Neuronal stem cell (in vitro differentiated cells): ENCODE measurements at regions not wholly inside any gene's neighbourhood (a gene's known extent, or its start where the extent isn't known, plus 50 kb on each side); places are given as distances from the start of the nearest gene placed in this dataset.
"Not testable (repeated sequence)": the region's sequence is repeated elsewhere in the genome, so short reads cannot be mapped to it uniquely, and the experiment has no call there.

Experiments used
- DNase-seq: peaks from one replicate; pipeline ENCODE4 v3.0.0-alpha.2; 2013; ENCODE audit warnings: low spot score
- H2AFZ ChIP-seq: one replicate; pipeline ENCODE4 v1.6.1; 2013; ENCODE audit warnings: mild to moderate bottlenecking, low read length, inconsistent platforms
- H2AK5ac ChIP-seq: 2 replicates; pipeline ENCODE4 v1.6.1; 2013; ENCODE audit warnings: low read depth, mild to moderate bottlenecking, inconsistent platforms, low read length, moderate library complexity, mixed read lengths
- H2BK120ac ChIP-seq: 2 replicates; pipeline ENCODE4 v1.6.1; 2013; ENCODE audit warnings: low read depth, mild to moderate bottlenecking, inconsistent platforms, low read length, moderate library complexity, mixed read lengths
- H2BK12ac ChIP-seq: one replicate; pipeline ENCODE4 v1.6.1; 2013; ENCODE audit warnings: low read length, inconsistent platforms
- H2BK15ac ChIP-seq: 2 replicates; pipeline ENCODE4 v1.6.1; 2013; ENCODE audit warnings: mild to moderate bottlenecking, low read length, inconsistent platforms, mixed read lengths
- H2BK5ac ChIP-seq: one replicate; pipeline ENCODE4 v1.6.1; 2013; ENCODE audit warnings: inconsistent platforms, mild to moderate bottlenecking, low read length, moderate library complexity
- H3K14ac ChIP-seq: one replicate; pipeline ENCODE4 v1.6.1; 2013; ENCODE audit warnings: low read length, inconsistent platforms
- H3K18ac ChIP-seq: 2 replicates; pipeline ENCODE4 v1.6.1; 2013; ENCODE audit warnings: low read length, inconsistent platforms
- H3K23ac ChIP-seq: 2 replicates; pipeline ENCODE4 v1.6.1; 2013; ENCODE audit warnings: low read depth, mild to moderate bottlenecking, mixed read lengths, low read length, inconsistent platforms; ENCODE audit not compliant: poor library complexity
- H3K27ac ChIP-seq: replicated peaks from 3 replicates; pipeline ENCODE4 v1.5.1; 2013; ENCODE audit warnings: low read length, inconsistent platforms
- H3K27me3 ChIP-seq, 3 experiments: 2 replicates each; pipeline ENCODE4 v1.6.1; 2013; ENCODE audit warnings: low read length in 3 of 3, mild to moderate bottlenecking in 2 of 3, inconsistent platforms in 1 of 3, low read depth in 1 of 3, mixed read lengths in 1 of 3, moderate library complexity in 1 of 3; ENCODE audit not compliant: control insufficient read depth in 3 of 3, insufficient read depth in 3 of 3
- H3K36me3 ChIP-seq, 2 donors: replicated peaks in 1 of 2; 2 replicates each; pipeline ENCODE4 v1.6.1; 2013; ENCODE audit warnings: low read length in 2 of 2; ENCODE audit not compliant: control insufficient read depth in 2 of 2, insufficient read depth in 2 of 2
- H3K4ac ChIP-seq: 2 replicates; pipeline ENCODE4 v1.6.1; 2013; ENCODE audit warnings: inconsistent platforms, mild to moderate bottlenecking, low read length, moderate library complexity
- H3K4me1 ChIP-seq, 2 donors: 1 replicate in 1 of 2; 2 replicates in 1 of 2; pipeline ENCODE4 v1.6.1; 2013; ENCODE audit warnings: low read length in 2 of 2, low read depth in 1 of 2; ENCODE audit not compliant: control insufficient read depth in 2 of 2, insufficient read depth in 1 of 2
- H3K4me2 ChIP-seq: one replicate; pipeline ENCODE4 v1.6.1; 2013; ENCODE audit warnings: mild to moderate bottlenecking, low read length, inconsistent platforms; ENCODE audit not compliant: insufficient read depth, poor library complexity, severe bottlenecking
- H3K4me3 ChIP-seq, 2 donors: 2 replicates each; pipeline ENCODE4 v1.5.1; 2013; ENCODE audit warnings: low read length in 2 of 2, mild to moderate bottlenecking in 2 of 2, inconsistent platforms in 1 of 2, moderate library complexity in 1 of 2
- H3K79me1 ChIP-seq: one replicate; pipeline ENCODE4 v1.6.1; 2013; ENCODE audit warnings: low read depth, mild to moderate bottlenecking, inconsistent platforms, low read length, moderate library complexity
- H3K9ac ChIP-seq: one replicate; pipeline ENCODE4 v1.6.1; 2013; ENCODE audit warnings: mild to moderate bottlenecking, low read depth, low read length, inconsistent platforms; ENCODE audit not compliant: poor library complexity
- H3K9me3 ChIP-seq, 2 donors: replicated peaks in 1 of 2; 2 replicates each; pipeline versions ENCODE3 to v1.6.1; 2013; ENCODE audit warnings: low read length in 2 of 2, mild to moderate bottlenecking in 2 of 2, inconsistent platforms in 1 of 2, low read depth in 1 of 2, mixed read lengths in 1 of 2, moderate library complexity in 1 of 2; ENCODE audit not compliant: control insufficient read depth in 2 of 2, insufficient read depth in 1 of 2
- H4K8ac ChIP-seq: one replicate; pipeline ENCODE4 v1.6.1; 2013; ENCODE audit warnings: low read depth, mild to moderate bottlenecking, inconsistent platforms, low read length, moderate library complexity
- H4K91ac ChIP-seq: one replicate; pipeline ENCODE4 v1.6.1; 2013; ENCODE audit warnings: low read length, low read depth, mild to moderate bottlenecking, inconsistent platforms; ENCODE audit not compliant: poor library complexity
- WGBS, 2 donors: extraction: QIAGEN DNeasy Blood & Tissue Kit; methylation state at CpG; one replicate each; pipeline ENCODE4 v1.1.7; 2013; ENCODE audit warnings: missing lambda C conversion rate in 2 of 2, mixed read lengths in 1 of 2; ENCODE audit not compliant: insufficient read length in 2 of 2, insufficient replicate concordance in 1 of 2; ENCODE audit errors: extremely low coverage in 2 of 2; 5-methylcytosine and 5-hydroxymethylcytosine counted together

GRCh38 chr1:76699646-76700045, 167.6 kb upstream of the ST6GALNAC5 start:
- not testable (repeated sequence) for H3K9me3 ChIP-seq, H4K91ac ChIP-seq, H2AFZ ChIP-seq, H3K9ac ChIP-seq, H2AK5ac ChIP-seq, H4K8ac ChIP-seq, H3K23ac ChIP-seq, H3K36me3 ChIP-seq, H3K27ac ChIP-seq, H3K79me1 ChIP-seq, H2BK15ac ChIP-seq, DNase-seq, H3K18ac ChIP-seq, H2BK12ac ChIP-seq, H2BK5ac ChIP-seq, H2BK120ac ChIP-seq, H3K14ac ChIP-seq, H3K4ac ChIP-seq, H3K4me3 ChIP-seq, H3K4me1 ChIP-seq, H3K4me2 ChIP-seq, H3K27me3 ChIP-seq
- WGBS, 2 donors, result no CpG with 5 or more reads among the region's 21 CpGs

GRCh38 chr1:76700200-76700599, 167.1 kb upstream of the ST6GALNAC5 start:
- not testable (repeated sequence) for H3K27me3 ChIP-seq, H3K23ac ChIP-seq, H2BK120ac ChIP-seq, H3K4me3 ChIP-seq, H2AFZ ChIP-seq, H3K36me3 ChIP-seq, H3K9ac ChIP-seq, H2AK5ac ChIP-seq, H4K8ac ChIP-seq, H3K27ac ChIP-seq, H3K9me3 ChIP-seq, H3K4me1 ChIP-seq, H2BK12ac ChIP-seq, H3K4me2 ChIP-seq, H2BK5ac ChIP-seq, H3K18ac ChIP-seq, H4K91ac ChIP-seq, H3K4ac ChIP-seq, DNase-seq, H3K79me1 ChIP-seq, H3K14ac ChIP-seq, H2BK15ac ChIP-seq
- no CpG with 5 or more reads among the region's 12 CpGs for WGBS, 2 donors

GRCh38 chr1:76705560-76705959, 161.7 kb upstream of the ST6GALNAC5 start:
- H3K18ac ChIP-seq, result no peak overlapping the region
- H3K4ac ChIP-seq, result no peak overlapping the region
- H2BK12ac ChIP-seq, result no peak overlapping the region
- no peak overlapping the region for H2BK120ac ChIP-seq
- no peaks in the 10 kb centered on the region for H3K27me3 ChIP-seq
- no CpG with 5 or more reads among the region's 4 CpGs for WGBS, 2 donors
- H3K4me3 ChIP-seq, result no peak overlapping the region
- no peak overlapping the region for H3K27ac ChIP-seq
- H3K23ac ChIP-seq, result no peak overlapping the region
- no peaks in the 10 kb centered on the region for H3K9me3 ChIP-seq
- H4K8ac ChIP-seq, result no peak overlapping the region
- no peaks in the 10 kb centered on the region for H3K36me3 ChIP-seq
- no peak overlapping the region for H2AK5ac ChIP-seq
- no peak for DNase-seq
- H2BK15ac ChIP-seq, result no peak overlapping the region
- H3K9ac ChIP-seq, result no peak overlapping the region
- H3K79me1 ChIP-seq, result no peaks in the 10 kb centered on the region
- no peak overlapping the region for H3K14ac ChIP-seq
- H2AFZ ChIP-seq, result no peak overlapping the region
- no peak overlapping the region for H3K4me2 ChIP-seq
- H4K91ac ChIP-seq, result no peak overlapping the region
- no peak overlapping the region for H2BK5ac ChIP-seq
- no peaks in the 10 kb centered on the region for H3K4me1 ChIP-seq

GRCh38 chr1:76713535-76713934, 153.7 kb upstream of the ST6GALNAC5 start:
- no peak overlapping the region for H3K4me2 ChIP-seq
- no peak overlapping the region for H3K18ac ChIP-seq
- H3K4ac ChIP-seq, result no peak overlapping the region
- no peaks in the 10 kb centered on the region for H3K36me3 ChIP-seq
- no peak overlapping the region for H4K8ac ChIP-seq
- no peak overlapping the region for H2AK5ac ChIP-seq
- no peak overlapping the region for H3K9ac ChIP-seq
- H3K23ac ChIP-seq, result no peak overlapping the region
- no peak overlapping the region for H2BK12ac ChIP-seq
- H3K14ac ChIP-seq, result no peak overlapping the region
- no peak overlapping the region for H4K91ac ChIP-seq
- H3K9me3 ChIP-seq, result no peaks in the 10 kb centered on the region
- no peak overlapping the region for H3K27ac ChIP-seq
- no peak overlapping the region for H3K4me3 ChIP-seq
- H2BK5ac ChIP-seq, result no peak overlapping the region
- WGBS, 2 donors, result no CpG with 5 or more reads among the region's 2 CpGs
- H3K4me1 ChIP-seq, result no peaks in the 10 kb centered on the region
- no peak overlapping the region for H2BK15ac ChIP-seq
- H2AFZ ChIP-seq, result no peak overlapping the region
- H3K79me1 ChIP-seq, result no peaks in the 10 kb centered on the region
- H2BK120ac ChIP-seq, result no peak overlapping the region
- H3K27me3 ChIP-seq, result no peaks in the 10 kb centered on the region
- DNase-seq, result no peak
